ENCODE measurements at regions not wholly inside any gene's neighbourhood (a gene's known extent, or its start where the extent isn't known, plus 50 kb on each side); places are given as distances from the start of the nearest gene placed in this dataset.
"Not testable (repeated sequence)": the region's sequence is repeated elsewhere in the genome, so short reads cannot be mapped to it uniquely, and the experiment has no call there.

DNA sequence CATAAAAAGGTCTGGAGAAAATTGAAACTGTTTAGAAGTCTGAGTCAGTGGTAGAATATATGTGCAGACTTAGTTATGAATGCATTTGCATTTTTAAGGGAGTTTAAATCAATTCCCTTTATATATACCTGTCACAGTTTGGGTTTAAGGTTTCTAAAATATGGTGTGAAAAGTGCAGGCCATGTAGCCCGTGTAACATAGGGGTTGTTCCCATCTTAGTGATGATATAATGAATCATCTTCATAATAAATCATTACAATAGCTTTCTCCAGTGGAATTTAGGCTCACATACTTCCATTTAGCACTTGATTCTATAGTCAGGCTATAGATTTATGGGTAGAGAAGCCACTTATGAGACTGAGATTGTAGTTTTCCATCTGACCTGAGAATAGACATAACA lies 1162.4 kb downstream of the SLC16A7 start:
- TF ChIP-seq CTCF (optimal IDR thresholded peaks at IDR 0.05 in 1 of 3, IDR thresholded peaks at IDR 0.05 in 1 of 3, conservative IDR thresholded peaks at IDR 0.05 in 1 of 3; ENCODE audit: extremely low read depth in 1 of 3, insufficient read depth in 2 of 3, low read length in 3 of 3) = no peak
- TF ChIP-seq EZH2 (IDR thresholded peaks at IDR 0.05; ENCODE audit: low read length) = no peak
- Histone ChIP-seq H3K9me1 (ENCODE audit: control insufficient read depth, extremely low read depth, insufficient read depth, low read length) (no peaks in the 10 kb centered on the region), H3K9ac (ENCODE audit: control insufficient read depth, extremely low read depth, insufficient read depth, low read length) (no peak overlapping the region), H3K27ac (ENCODE audit: control insufficient read depth, insufficient read depth, low read length) (no peak overlapping the region), H3K27me3 (ENCODE audit: control insufficient read depth, extremely low read depth, insufficient read depth, low read length) (no peaks in the 10 kb centered on the region), H3K4me2 (ENCODE audit: control insufficient read depth, extremely low read depth, insufficient read depth, low read depth, low read length) (no peak overlapping the region), H3K9me3 (ENCODE audit: control insufficient read depth, low read depth, low read length) (no peaks in the 10 kb centered on the region), H3K36me3 (ENCODE audit: control insufficient read depth in 2 of 2, extremely low read depth in 1 of 2, insufficient read depth in 2 of 2, low read length in 2 of 2) (no peaks in the 10 kb centered on the region), H3K79me2 (ENCODE audit: control insufficient read depth, insufficient read depth, low read length) (no peaks in the 10 kb centered on the region), H3K4me1 (ENCODE audit: control insufficient read depth, extremely low read depth, insufficient read depth, low read length) (no peaks in the 10 kb centered on the region), H3K4me3 (ENCODE audit: control insufficient read depth in 2 of 3, extremely low read depth in 1 of 3, insufficient read depth in 2 of 3, low read depth in 1 of 3, low read length in 3 of 3) (no peak overlapping the region), H4K20me1 (ENCODE audit: control insufficient read depth, extremely low read depth, insufficient read depth, low read length) (no peaks in the 10 kb centered on the region), H2AFZ (ENCODE audit: control insufficient read depth, low read length) (no peak overlapping the region)
- no peak for DNase-seq (ENCODE audit: low read depth, low spot score)
- FAIRE-seq = no peak
- dilution Hi-C loops (cut with MboI; ENCODE audit: extremely low pct_ligation_motif_present, low sequenced_read_pairs) = no loop called here

DNA sequence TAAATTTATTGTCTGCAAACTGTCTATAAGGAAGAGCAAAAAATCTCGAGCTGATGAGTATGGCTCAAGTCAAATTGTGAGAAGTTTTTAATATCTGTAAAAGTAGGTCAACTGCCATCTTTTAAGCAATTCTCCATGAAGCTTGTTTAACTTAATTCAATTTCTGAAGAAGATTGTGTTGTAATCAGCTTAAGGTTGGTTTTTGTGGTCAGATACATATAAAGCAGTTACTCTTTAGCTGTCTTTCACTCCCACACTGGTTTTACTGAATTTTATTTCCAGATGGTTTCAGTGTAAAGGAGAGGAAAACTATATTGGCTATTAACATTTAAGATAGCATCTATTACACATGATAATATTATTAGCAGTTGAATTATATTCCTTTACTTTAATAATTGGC lies 1165.1 kb downstream of the SLC16A7 start:
- Histone ChIP-seq H3K4me1 (ENCODE audit: control insufficient read depth, extremely low read depth, insufficient read depth, low read length) (no peaks in the 10 kb centered on the region), H3K79me2 (ENCODE audit: control insufficient read depth, insufficient read depth, low read length) (no peaks in the 10 kb centered on the region), H3K27ac (ENCODE audit: control insufficient read depth, insufficient read depth, low read length) (no peak overlapping the region), H4K20me1 (ENCODE audit: control insufficient read depth, extremely low read depth, insufficient read depth, low read length) (no peaks in the 10 kb centered on the region), H3K9me1 (ENCODE audit: control insufficient read depth, extremely low read depth, insufficient read depth, low read length) (no peaks in the 10 kb centered on the region), H3K27me3 (ENCODE audit: control insufficient read depth, extremely low read depth, insufficient read depth, low read length) (no peaks in the 10 kb centered on the region), H3K4me3 (ENCODE audit: control insufficient read depth in 2 of 3, extremely low read depth in 1 of 3, insufficient read depth in 2 of 3, low read depth in 1 of 3, low read length in 3 of 3) (no peak overlapping the region), H3K9ac (ENCODE audit: control insufficient read depth, extremely low read depth, insufficient read depth, low read length) (no peak overlapping the region), H3K9me3 (ENCODE audit: control insufficient read depth, low read depth, low read length) (no peaks in the 10 kb centered on the region), H2AFZ (ENCODE audit: control insufficient read depth, low read length) (no peak overlapping the region), H3K4me2 (ENCODE audit: control insufficient read depth, extremely low read depth, insufficient read depth, low read depth, low read length) (no peak overlapping the region), H3K36me3 (ENCODE audit: control insufficient read depth in 2 of 2, extremely low read depth in 1 of 2, insufficient read depth in 2 of 2, low read length in 2 of 2) (no peaks in the 10 kb centered on the region)
- DNase-seq (ENCODE audit: low read depth, low spot score) = no peak
- FAIRE-seq = no peak
- dilution Hi-C loops (cut with MboI; ENCODE audit: extremely low pct_ligation_motif_present, low sequenced_read_pairs) = no loop called here
- no peak for TF ChIP-seq EZH2 (IDR thresholded peaks at IDR 0.05; ENCODE audit: low read length)
- no peak for TF ChIP-seq CTCF (optimal IDR thresholded peaks at IDR 0.05 in 1 of 3, IDR thresholded peaks at IDR 0.05 in 1 of 3, conservative IDR thresholded peaks at IDR 0.05 in 1 of 3; ENCODE audit: extremely low read depth in 1 of 3, insufficient read depth in 2 of 3, low read length in 3 of 3)

DNA sequence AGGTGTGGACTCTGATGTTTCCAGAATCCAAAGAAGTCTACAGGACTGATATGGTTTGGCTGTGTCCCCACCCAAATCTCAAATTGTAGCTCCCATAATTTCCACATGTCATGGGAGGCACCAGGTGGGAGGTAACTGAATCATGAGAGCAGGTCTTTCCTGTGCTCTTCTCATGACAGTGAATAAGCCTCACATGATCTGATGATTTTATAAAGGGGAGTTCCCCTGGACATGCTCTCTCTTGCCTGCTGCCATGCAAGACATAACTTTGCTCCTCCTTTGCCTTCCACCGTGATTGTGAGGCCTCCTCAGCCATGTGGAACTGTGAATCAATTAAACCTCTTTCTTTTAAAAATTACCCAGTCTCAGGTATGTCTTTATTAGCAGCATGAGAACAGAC lies 1205.3 kb downstream of the SLC16A7 start:
- H3K4me1 ChIP-seq (ENCODE audit: control insufficient read depth, extremely low read depth, insufficient read depth, low read length); H3K4me2 ChIP-seq (ENCODE audit: control insufficient read depth, extremely low read depth, insufficient read depth, low read depth, low read length); H3K9me1 ChIP-seq (ENCODE audit: control insufficient read depth, extremely low read depth, insufficient read depth, low read length); FAIRE-seq; H2AFZ ChIP-seq (ENCODE audit: control insufficient read depth, low read length); H3K4me3 ChIP-seq (ENCODE audit: control insufficient read depth in 2 of 3, extremely low read depth in 1 of 3, insufficient read depth in 2 of 3, low read depth in 1 of 3, low read length in 3 of 3); H3K36me3 ChIP-seq (ENCODE audit: control insufficient read depth in 2 of 2, extremely low read depth in 1 of 2, insufficient read depth in 2 of 2, low read length in 2 of 2); H3K79me2 ChIP-seq (ENCODE audit: control insufficient read depth, insufficient read depth, low read length); H3K27ac ChIP-seq (ENCODE audit: control insufficient read depth, insufficient read depth, low read length); H3K27me3 ChIP-seq (ENCODE audit: control insufficient read depth, extremely low read depth, insufficient read depth, low read length); H4K20me1 ChIP-seq (ENCODE audit: control insufficient read depth, extremely low read depth, insufficient read depth, low read length); dilution Hi-C loops (cut with MboI; ENCODE audit: extremely low pct_ligation_motif_present, low sequenced_read_pairs); DNase-seq (ENCODE audit: low read depth, low spot score); H3K9me3 ChIP-seq (ENCODE audit: control insufficient read depth, low read depth, low read length); H3K9ac ChIP-seq (ENCODE audit: control insufficient read depth, extremely low read depth, insufficient read depth, low read length): not testable (repeated sequence)
